ENCODE measurements at regions not wholly inside any gene's neighbourhood (a gene's known extent, or its start where the extent isn't known, plus 50 kb on each side); places are given as distances from the start of the nearest gene placed in this dataset.

GRCh38 chr18:29153091-29153490, 976.2 kb upstream of the CDH2 start:
- TF ChIP-seq CTCF (IDR thresholded peaks at IDR 0.05; ENCODE audit: borderline replicate concordance, control extremely low read depth, extremely low read depth, insufficient read depth, missing control alignments) = no peak
- no peak for DNase-seq (ENCODE audit: low spot score)
- in situ Hi-C loops (cut with MboI; ENCODE audit: low sequenced_read_pairs, unreplicated experiment) = no loop called here

- in situ Hi-C loops (cut with MboI; ENCODE audit: low sequenced_read_pairs, unreplicated experiment) = no loop called here
- no peak for TF ChIP-seq CTCF (IDR thresholded peaks at IDR 0.05; ENCODE audit: borderline replicate concordance, control extremely low read depth, extremely low read depth, insufficient read depth, missing control alignments)
- no peak for DNase-seq (ENCODE audit: low spot score)
These were observed 971.0 kb upstream of the CDH2 start for GRCh38 chr18:29147944-29148343.

- DNase-seq (ENCODE audit: low spot score) = no peak
- in situ Hi-C loops (cut with MboI; ENCODE audit: low sequenced_read_pairs, unreplicated experiment) = no loop called here
- TF ChIP-seq CTCF (IDR thresholded peaks at IDR 0.05; ENCODE audit: borderline replicate concordance, control extremely low read depth, extremely low read depth, insufficient read depth, missing control alignments) = no peak
These were observed 969.1 kb upstream of the CDH2 start for GRCh38 chr18:29146068-29146467.

GRCh38 chr18:29140590-29140989, 963.7 kb upstream of the CDH2 start:
- TF ChIP-seq CTCF (IDR thresholded peaks at IDR 0.05; ENCODE audit: borderline replicate concordance, control extremely low read depth, extremely low read depth, insufficient read depth, missing control alignments) = no peak
- in situ Hi-C loops (cut with MboI; ENCODE audit: low sequenced_read_pairs, unreplicated experiment) = no loop called here
- DNase-seq (ENCODE audit: low spot score) = no peak

- no peak for DNase-seq (ENCODE audit: low spot score)
- in situ Hi-C loops (cut with MboI; ENCODE audit: low sequenced_read_pairs, unreplicated experiment) = no loop called here
- no peak for TF ChIP-seq CTCF (IDR thresholded peaks at IDR 0.05; ENCODE audit: borderline replicate concordance, control extremely low read depth, extremely low read depth, insufficient read depth, missing control alignments)
These were observed 961.0 kb upstream of the CDH2 start for GRCh38 chr18:29137773-29138495.

- in situ Hi-C loops (cut with MboI; ENCODE audit: low sequenced_read_pairs, unreplicated experiment) = no loop called here
- no peak for DNase-seq (ENCODE audit: low spot score)
- TF ChIP-seq CTCF (IDR thresholded peaks at IDR 0.05; ENCODE audit: borderline replicate concordance, control extremely low read depth, extremely low read depth, insufficient read depth, missing control alignments) = no peak
These were observed 947.0 kb upstream of the CDH2 start for GRCh38 chr18:29123706-29124530.
